Stomach (tissue), 4 donors: ENCODE measurements at regions not wholly inside any gene's neighbourhood (a gene's known extent, or its start where the extent isn't known, plus 50 kb on each side); places are given as distances from the start of the nearest gene placed in this dataset.

ENCODE experiments used
- POLR2A ChIP-seq, 4 donors: fragments of 450-650 bp; IDR thresholded peaks; one replicate each; pipeline ENCODE4 v1.6.1; 2016; ENCODE audit warnings: antibody characterized with exemption in 4 of 4, control low read depth in 2 of 4, mild to moderate bottlenecking in 1 of 4, moderate library complexity in 1 of 4
- POLR2AphosphoS5 ChIP-seq, 3 donors: sonication (generic); formaldehyde crosslinking; IDR thresholded peaks; one replicate each; pipeline ENCODE4 v1.6.1; 2016; ENCODE audit warnings: antibody characterized with exemption in 3 of 3
- TF ChIP-seq, protein P1 (sequence below), 7 experiments: fragments of 450-650 bp in 4 of 7; fragments of 200-600 bp in 3 of 7; sonication (generic) in 3 of 7; IDR thresholded peaks; one replicate each; pipeline ENCODE4 v1.5.1; 2016 to 2019; ENCODE audit warnings: antibody characterized with exemption in 7 of 7, control low read depth in 2 of 7, mild to moderate bottlenecking in 1 of 7

- TF ChIP-seq, protein P1, sequence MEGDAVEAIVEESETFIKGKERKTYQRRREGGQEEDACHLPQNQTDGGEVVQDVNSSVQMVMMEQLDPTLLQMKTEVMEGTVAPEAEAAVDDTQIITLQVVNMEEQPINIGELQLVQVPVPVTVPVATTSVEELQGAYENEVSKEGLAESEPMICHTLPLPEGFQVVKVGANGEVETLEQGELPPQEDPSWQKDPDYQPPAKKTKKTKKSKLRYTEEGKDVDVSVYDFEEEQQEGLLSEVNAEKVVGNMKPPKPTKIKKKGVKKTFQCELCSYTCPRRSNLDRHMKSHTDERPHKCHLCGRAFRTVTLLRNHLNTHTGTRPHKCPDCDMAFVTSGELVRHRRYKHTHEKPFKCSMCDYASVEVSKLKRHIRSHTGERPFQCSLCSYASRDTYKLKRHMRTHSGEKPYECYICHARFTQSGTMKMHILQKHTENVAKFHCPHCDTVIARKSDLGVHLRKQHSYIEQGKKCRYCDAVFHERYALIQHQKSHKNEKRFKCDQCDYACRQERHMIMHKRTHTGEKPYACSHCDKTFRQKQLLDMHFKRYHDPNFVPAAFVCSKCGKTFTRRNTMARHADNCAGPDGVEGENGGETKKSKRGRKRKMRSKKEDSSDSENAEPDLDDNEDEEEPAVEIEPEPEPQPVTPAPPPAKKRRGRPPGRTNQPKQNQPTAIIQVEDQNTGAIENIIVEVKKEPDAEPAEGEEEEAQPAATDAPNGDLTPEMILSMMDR (IDR thresholded peaks at IDR 0.05) = no peak
- TF ChIP-seq POLR2AphosphoS5 (IDR thresholded peaks at IDR 0.05) (no peak), POLR2A (IDR thresholded peaks at IDR 0.05) (no peak)
Observed at GRCh38 chr4:134780244-134780643, 578.7 kb upstream of the PABPC4L start.
